ENCODE measurements at regions not wholly inside any gene's neighbourhood (a gene's known extent, or its start where the extent isn't known, plus 50 kb on each side); places are given as distances from the start of the nearest gene placed in this dataset.

DNA sequence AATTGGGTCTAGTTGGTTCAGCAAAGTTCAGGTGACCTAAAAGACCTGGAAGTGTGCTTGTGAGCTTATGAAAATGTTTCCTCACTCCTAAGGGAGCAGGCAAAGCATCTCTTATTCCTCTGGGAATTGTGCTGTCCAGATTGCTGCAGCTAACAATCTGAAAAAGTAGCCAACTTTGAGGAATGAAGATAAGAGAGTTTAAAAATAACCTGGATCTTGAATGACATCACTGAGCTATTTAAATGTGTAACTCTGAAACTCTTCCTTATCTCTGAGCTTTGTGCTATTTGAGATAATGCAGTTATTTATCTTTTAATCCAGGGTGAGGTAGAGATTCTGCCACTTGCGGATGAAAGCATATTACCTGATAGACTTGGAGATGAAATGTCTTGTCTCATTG, 384.8 kb downstream of the PPP4R3C start:
- DNase-seq = no peak
- no peak overlapping the region for H3K27ac Mint-ChIP-seq
- no peaks in the 10 kb centered on the region for H3K36me3 Mint-ChIP-seq
- ATAC-seq = no peak
- H3K9me3 Mint-ChIP-seq (ENCODE audit: low read depth) = peaks cover 3% of the 10 kb centered on the region
- no peaks in the 10 kb centered on the region for H3K27me3 Mint-ChIP-seq
- CTCF ChIA-PET = no interaction called here
- no peak overlapping the region for H3K4me3 Mint-ChIP-seq
- H3K4me1 Mint-ChIP-seq = no peaks in the 10 kb centered on the region

DNA sequence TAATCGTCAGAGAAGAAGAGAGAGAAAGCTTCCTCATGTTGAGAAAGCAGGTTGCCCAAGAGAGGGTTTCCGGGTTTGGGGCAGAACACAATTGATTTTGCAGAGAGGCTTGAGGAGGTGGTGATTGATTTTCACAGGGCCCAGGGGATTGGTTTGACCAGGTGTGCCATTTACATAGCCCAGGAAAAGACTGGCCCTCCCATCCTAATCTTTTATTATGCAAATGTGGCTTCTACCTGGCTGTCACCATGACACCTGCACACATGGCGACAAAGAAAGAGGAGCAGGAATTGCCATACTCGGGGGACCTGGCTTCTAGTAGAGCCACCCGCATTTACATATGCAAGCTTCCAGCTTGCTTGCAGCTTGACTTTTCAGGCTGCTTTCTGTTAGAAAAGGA, 405.3 kb downstream of the PPP4R3C start:
- H3K4me1 Mint-ChIP-seq = no peaks in the 10 kb centered on the region
- no peak overlapping the region for H3K27ac Mint-ChIP-seq
- no peak for DNase-seq
- peaks cover 4% of the 10 kb centered on the region for H3K9me3 Mint-ChIP-seq (ENCODE audit: low read depth)
- H3K36me3 Mint-ChIP-seq = no peaks in the 10 kb centered on the region
- H3K27me3 Mint-ChIP-seq = no peaks in the 10 kb centered on the region
- CTCF ChIA-PET = no interaction called here
- ATAC-seq = no peak
- no peak overlapping the region for H3K4me3 Mint-ChIP-seq

DNA sequence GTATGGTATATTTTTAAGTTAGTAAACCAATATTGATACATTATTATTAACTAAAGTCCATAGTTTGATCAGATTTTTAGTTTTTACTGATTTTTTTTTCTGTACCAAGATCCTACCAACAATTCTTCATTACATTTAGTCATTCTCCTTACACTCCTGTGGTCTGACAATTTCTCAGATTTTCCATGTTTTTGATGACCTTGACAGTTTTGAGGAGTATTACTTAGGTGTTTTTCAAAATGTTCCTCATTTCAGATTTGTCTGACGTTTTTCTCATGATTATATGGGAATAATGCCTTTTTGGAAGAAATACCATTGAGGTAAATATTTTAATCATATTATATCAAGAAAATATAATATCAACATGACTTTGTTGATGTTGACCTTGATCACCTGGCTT, 423.8 kb downstream of the PPP4R3C start:
- no peak overlapping the region for H3K4me3 Mint-ChIP-seq
- H3K36me3 Mint-ChIP-seq = no peaks in the 10 kb centered on the region
- no peaks in the 10 kb centered on the region for H3K9me3 Mint-ChIP-seq (ENCODE audit: low read depth)
- no peak overlapping the region for H3K27ac Mint-ChIP-seq
- no peaks in the 10 kb centered on the region for H3K4me1 Mint-ChIP-seq
- CTCF ChIA-PET = no interaction called here
- ATAC-seq (no peak), DNase-seq (no peak)
- no peaks in the 10 kb centered on the region for H3K27me3 Mint-ChIP-seq

DNA sequence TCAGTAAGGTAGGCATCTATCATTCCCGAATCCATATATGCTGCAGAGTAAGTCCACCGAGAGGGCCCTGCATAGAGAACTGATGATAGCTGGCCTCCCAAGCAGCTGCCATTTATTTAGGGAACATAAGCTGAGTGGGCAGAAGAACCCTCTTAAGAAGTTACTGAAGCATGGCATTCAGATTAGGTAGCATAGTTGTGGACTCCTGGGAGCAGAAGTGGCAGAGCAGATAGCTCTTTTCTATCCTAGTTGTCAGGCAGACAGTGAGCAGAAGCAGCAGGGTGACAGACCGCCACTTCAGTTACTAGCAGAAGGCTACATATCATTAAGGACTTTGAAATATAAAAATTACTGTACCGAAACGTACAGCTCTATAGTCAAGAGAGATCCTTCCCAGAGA, 454.7 kb downstream of the PPP4R3C start:
- Mint-ChIP-seq H3K36me3 (no peaks in the 10 kb centered on the region), H3K4me1 (no peaks in the 10 kb centered on the region), H3K9me3 (ENCODE audit: low read depth) (peaks cover 6% of the 10 kb centered on the region), H3K27me3 (no peaks in the 10 kb centered on the region), H3K4me3 (no peak overlapping the region), H3K27ac (no peak overlapping the region)
- CTCF ChIA-PET = no interaction called here
- no peak for DNase-seq
- ATAC-seq = no peak

DNA sequence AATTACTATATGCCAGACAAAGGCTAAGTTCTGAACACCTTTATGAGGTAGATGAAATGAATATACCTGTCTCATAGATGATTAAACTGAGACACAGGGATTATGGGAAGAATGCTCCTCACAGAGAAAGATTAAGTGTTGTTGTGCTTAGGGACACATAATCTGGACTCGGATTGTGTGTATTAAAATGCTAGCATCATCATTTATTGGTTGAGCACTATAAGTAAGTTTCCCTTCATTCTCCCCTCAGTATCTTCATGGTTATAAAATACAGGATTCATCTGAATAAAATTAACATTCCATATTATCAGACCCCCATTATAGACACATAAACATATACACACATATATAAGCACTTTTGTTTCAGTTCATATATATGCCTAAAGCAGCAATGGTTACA, 463.5 kb downstream of the PPP4R3C start:
- Mint-ChIP-seq H3K27me3 (no peaks in the 10 kb centered on the region), H3K9me3 (ENCODE audit: low read depth) (peaks cover 8% of the 10 kb centered on the region), H3K36me3 (no peaks in the 10 kb centered on the region), H3K27ac (no peak overlapping the region), H3K4me1 (no peaks in the 10 kb centered on the region), H3K4me3 (no peak overlapping the region)
- CTCF ChIA-PET = no interaction called here
- DNase-seq = no peak
- ATAC-seq = no peak

DNA sequence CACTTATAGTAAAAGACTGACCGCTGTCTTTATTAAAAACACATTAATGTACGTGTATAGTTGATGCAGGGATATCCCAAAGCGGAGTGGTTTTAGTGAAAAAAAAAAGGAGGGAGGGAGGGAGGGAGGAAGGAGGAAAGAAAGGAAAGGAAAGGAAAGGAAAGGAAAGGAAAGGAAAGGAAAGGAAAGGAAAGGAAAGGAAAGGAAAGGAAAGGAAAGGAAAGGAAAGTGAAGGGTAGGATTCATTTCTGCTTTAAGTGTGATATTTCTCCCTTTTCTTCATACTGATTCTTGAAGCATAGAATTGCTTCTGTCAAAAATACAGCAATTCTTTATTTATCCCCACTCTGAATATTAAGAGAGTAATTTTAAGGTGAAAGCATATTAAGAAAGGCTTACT, 504.9 kb downstream of the PPP4R3C start:
- Mint-ChIP-seq H3K27ac (no peak overlapping the region), H3K36me3 (no peaks in the 10 kb centered on the region), H3K4me3 (no peak overlapping the region), H3K9me3 (ENCODE audit: low read depth) (no peaks in the 10 kb centered on the region), H3K4me1 (no peaks in the 10 kb centered on the region), H3K27me3 (no peaks in the 10 kb centered on the region)
- no peak for ATAC-seq
- CTCF ChIA-PET = no interaction called here
- DNase-seq = no peak

DNA sequence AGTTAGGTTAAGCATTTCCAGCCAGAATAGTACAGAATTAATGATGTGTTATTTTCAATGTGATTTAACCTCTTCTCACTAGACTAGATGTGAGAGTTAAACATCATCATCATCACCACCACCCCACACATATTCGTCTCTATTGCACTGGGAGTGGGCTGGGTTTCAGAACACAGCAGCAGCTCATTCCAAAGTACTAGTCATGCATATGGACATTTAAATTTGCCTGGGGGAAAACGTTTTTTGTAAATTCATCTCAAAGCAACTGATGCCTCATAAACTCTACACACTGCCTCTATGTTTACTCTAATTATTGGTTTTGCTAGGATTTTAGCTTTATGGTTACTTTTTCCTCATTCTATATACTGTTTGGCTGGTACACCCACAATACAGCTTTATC, 509.1 kb downstream of the PPP4R3C start:
- DNase-seq = no peak
- no peaks in the 10 kb centered on the region for H3K4me1 Mint-ChIP-seq
- no peaks in the 10 kb centered on the region for H3K36me3 Mint-ChIP-seq
- no peak overlapping the region for H3K27ac Mint-ChIP-seq
- peaks cover 2% of the 10 kb centered on the region for H3K9me3 Mint-ChIP-seq (ENCODE audit: low read depth)
- H3K27me3 Mint-ChIP-seq = no peaks in the 10 kb centered on the region
- CTCF ChIA-PET = no interaction called here
- ATAC-seq = no peak
- no peak overlapping the region for H3K4me3 Mint-ChIP-seq

DNA sequence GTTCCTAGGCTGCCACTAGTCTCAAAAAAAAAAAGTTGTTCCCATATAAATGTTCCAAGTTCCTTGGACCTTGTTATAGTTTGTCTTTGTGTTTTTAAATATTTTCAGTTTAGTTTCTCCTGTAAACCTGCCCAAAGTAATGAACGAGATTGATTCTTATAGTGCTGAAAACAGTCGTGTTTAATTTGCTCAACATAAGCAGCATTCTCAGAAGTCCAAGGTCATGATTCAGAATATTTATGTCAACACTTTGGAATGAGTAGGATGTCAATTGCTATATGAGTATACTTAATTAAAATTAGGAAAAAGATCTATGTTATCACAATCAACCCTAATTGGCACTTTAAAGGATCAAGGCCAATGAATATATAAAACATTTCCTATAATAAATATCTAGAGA, 510.9 kb downstream of the PPP4R3C start:
- CTCF ChIA-PET = no interaction called here
- H3K36me3 Mint-ChIP-seq = no peaks in the 10 kb centered on the region
- no peak overlapping the region for H3K4me3 Mint-ChIP-seq
- DNase-seq (no peak), ATAC-seq (no peak)
- no peak overlapping the region for H3K27ac Mint-ChIP-seq
- H3K9me3 Mint-ChIP-seq (ENCODE audit: low read depth) = peaks cover 5% of the 10 kb centered on the region
- H3K4me1 Mint-ChIP-seq = no peaks in the 10 kb centered on the region
- no peaks in the 10 kb centered on the region for H3K27me3 Mint-ChIP-seq

DNA sequence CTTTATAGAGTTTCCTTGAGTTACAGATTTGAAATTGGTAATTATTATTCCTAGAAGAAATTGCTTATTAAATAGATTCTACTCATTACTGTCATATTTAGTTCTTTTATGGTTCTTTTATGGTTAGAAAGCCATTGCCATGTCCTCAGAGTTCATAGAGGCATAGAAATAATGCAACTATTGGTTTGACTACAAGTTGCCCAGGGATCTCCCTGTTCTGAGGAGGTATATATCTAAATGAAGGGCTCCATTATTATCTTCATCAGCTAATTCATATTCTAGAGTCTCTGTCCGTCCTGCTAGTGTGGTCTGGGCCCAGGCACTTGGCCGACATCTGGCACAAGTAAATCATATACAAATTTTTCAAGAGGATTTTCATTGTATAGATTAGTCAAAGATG, 535.7 kb downstream of the PPP4R3C start:
- H3K4me1 Mint-ChIP-seq = no peaks in the 10 kb centered on the region
- no peak for ATAC-seq
- H3K36me3 Mint-ChIP-seq = no peaks in the 10 kb centered on the region
- CTCF ChIA-PET = no interaction called here
- H3K9me3 Mint-ChIP-seq (ENCODE audit: low read depth) = no peaks in the 10 kb centered on the region
- no peaks in the 10 kb centered on the region for H3K27me3 Mint-ChIP-seq
- no peak for DNase-seq
- no peak overlapping the region for H3K4me3 Mint-ChIP-seq
- H3K27ac Mint-ChIP-seq = no peak overlapping the region

DNA sequence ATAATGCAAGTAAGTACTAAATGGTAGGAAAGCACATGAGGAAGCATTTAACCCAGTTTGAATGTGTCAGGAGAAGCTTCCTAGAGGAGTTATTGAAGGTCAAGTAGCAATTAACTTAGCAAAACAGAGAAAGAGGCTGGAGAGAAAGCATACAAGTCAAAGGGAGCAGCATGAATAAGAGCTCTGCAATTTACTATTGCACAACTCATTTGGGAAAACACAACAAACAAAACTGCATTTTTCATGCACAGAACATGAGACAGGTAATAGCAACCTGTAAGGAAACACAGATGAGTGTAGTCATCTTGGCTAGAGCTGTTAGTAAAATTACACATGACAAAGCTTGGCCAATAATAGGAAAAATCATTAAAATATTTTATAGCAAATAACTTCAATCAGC, 538.1 kb downstream of the PPP4R3C start:
- no peak for ATAC-seq
- H3K27me3 Mint-ChIP-seq = no peaks in the 10 kb centered on the region
- DNase-seq = no peak
- no peak overlapping the region for H3K4me3 Mint-ChIP-seq
- H3K9me3 Mint-ChIP-seq (ENCODE audit: low read depth) = no peaks in the 10 kb centered on the region
- H3K27ac Mint-ChIP-seq = no peak overlapping the region
- no peaks in the 10 kb centered on the region for H3K36me3 Mint-ChIP-seq
- CTCF ChIA-PET = no interaction called here
- no peaks in the 10 kb centered on the region for H3K4me1 Mint-ChIP-seq

DNA sequence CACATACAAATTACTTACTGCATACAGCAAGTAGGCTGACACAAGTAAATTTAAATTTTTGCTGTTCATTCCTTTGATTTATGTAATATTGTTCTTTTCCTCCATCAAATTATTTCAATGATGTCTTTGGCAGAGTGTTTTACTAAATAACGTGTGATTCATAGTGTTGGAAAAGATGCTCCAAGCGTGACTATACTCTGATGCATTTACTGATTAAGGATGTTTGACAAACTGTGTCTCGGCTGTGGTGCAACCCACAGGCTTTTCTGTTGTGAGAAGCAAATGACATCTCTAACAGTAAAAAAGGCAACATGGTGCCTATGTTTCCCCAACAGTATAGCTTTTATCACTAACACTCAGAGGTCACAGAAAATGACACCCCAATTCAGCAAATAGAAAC, 540.9 kb downstream of the PPP4R3C start:
- no peaks in the 10 kb centered on the region for H3K27me3 Mint-ChIP-seq
- H3K27ac Mint-ChIP-seq = no peak overlapping the region
- ATAC-seq (no peak), DNase-seq (no peak)
- no peaks in the 10 kb centered on the region for H3K36me3 Mint-ChIP-seq
- CTCF ChIA-PET = no interaction called here
- H3K4me1 Mint-ChIP-seq = no peaks in the 10 kb centered on the region
- H3K9me3 Mint-ChIP-seq (ENCODE audit: low read depth) = no peaks in the 10 kb centered on the region
- no peak overlapping the region for H3K4me3 Mint-ChIP-seq

DNA sequence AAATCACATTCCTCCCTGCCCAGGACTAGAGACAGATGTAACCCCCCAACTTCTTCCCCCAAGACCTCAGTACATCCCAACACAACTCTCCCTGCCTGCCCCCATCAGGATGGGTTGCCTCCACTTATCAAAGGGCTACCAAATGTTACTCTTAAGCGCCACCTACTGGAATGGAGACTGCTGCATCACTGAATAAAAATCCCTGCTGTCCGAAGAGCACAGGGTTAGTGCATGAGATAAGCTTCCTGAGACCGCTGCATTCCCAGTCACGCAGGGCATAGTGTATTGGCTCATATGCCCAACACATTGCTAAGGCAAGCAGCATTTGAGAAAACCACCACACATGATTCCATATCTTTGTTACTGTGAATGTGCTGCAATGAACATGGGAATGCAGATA, 544.5 kb downstream of the PPP4R3C start:
- H3K36me3 Mint-ChIP-seq = no peaks in the 10 kb centered on the region
- ATAC-seq (no peak), DNase-seq (no peak)
- no peak overlapping the region for H3K4me3 Mint-ChIP-seq
- H3K27ac Mint-ChIP-seq = no peak overlapping the region
- no peaks in the 10 kb centered on the region for H3K9me3 Mint-ChIP-seq (ENCODE audit: low read depth)
- CTCF ChIA-PET = no interaction called here
- H3K27me3 Mint-ChIP-seq = no peaks in the 10 kb centered on the region
- H3K4me1 Mint-ChIP-seq = no peaks in the 10 kb centered on the region

DNA sequence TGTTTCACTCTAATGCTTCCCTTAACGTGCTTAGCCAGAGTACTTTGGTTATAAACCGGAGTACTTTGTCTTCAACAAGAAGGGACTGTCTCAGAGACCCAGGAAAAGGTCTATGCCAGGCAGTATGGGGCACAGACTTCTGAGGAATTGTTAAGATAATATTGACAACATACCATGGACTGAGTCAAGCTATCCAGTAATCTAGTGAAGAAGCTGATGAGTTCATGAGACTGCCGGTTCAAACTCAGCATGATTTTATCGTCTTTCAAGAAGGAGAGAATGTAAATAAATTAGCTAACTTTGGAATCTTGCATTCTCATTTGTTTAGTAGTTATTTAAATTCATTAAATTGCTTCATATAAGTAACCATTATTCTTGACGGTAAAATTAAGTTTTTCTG, 546.1 kb downstream of the PPP4R3C start:
- Mint-ChIP-seq H3K9me3 (ENCODE audit: low read depth) (no peaks in the 10 kb centered on the region), H3K4me3 (no peak overlapping the region), H3K36me3 (no peaks in the 10 kb centered on the region), H3K27ac (no peak overlapping the region), H3K27me3 (no peaks in the 10 kb centered on the region), H3K4me1 (no peaks in the 10 kb centered on the region)
- CTCF ChIA-PET = no interaction called here
- DNase-seq = no peak
- no peak for ATAC-seq

DNA sequence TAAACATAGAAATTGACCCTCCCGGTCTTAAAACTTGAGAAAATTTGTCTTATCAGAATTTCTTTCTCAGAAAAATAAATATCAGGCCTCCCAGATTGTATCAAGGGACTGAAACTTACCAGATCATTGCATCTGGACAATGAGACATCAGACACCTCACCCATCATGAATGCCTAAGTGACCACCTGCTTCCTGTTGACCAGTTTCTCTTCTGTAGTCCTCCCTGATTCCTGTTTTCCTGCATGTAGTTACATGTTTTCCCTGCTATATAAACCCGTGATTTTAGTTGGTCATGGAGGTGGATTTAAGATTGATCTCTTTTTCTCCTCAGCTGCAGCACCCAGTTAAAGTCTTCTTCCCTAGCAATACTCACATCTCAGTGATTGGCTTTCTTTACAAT, 548.1 kb downstream of the PPP4R3C start:
- Mint-ChIP-seq H3K27ac (no peak overlapping the region), H3K36me3 (no peaks in the 10 kb centered on the region), H3K4me1 (no peaks in the 10 kb centered on the region), H3K9me3 (ENCODE audit: low read depth) (no peaks in the 10 kb centered on the region), H3K4me3 (no peak overlapping the region), H3K27me3 (no peaks in the 10 kb centered on the region)
- CTCF ChIA-PET = no interaction called here
- DNase-seq = no peak
- ATAC-seq = no peak

DNA sequence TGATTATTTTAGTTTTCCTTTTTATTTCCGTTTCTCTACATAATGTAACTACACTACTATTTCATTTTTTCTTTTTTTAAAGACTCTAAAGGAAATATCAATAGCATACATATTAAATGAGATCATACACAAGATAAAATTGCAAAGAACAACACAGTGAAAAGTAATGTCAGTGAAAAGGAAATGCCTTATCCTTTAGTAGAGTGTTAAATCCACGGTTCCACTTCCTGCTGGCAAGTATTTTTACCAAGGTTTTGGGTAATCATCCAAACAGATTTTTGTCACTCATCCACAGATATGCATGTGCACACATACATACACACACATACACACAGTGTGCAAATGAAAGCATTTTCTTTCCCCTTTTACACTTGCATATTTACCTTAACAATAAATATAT, 548.9 kb downstream of the PPP4R3C start:
- Mint-ChIP-seq H3K27me3 (no peaks in the 10 kb centered on the region), H3K9me3 (ENCODE audit: low read depth) (no peaks in the 10 kb centered on the region), H3K27ac (no peak overlapping the region), H3K4me1 (no peaks in the 10 kb centered on the region), H3K36me3 (no peaks in the 10 kb centered on the region), H3K4me3 (no peak overlapping the region)
- CTCF ChIA-PET = no interaction called here
- ATAC-seq = no peak
- DNase-seq = no peak
